LNCAP (cell line): ENCODE measurements at regions not wholly inside any gene's neighbourhood (a gene's known extent, or its start where the extent isn't known, plus 50 kb on each side); places are given as distances from the start of the nearest gene placed in this dataset.

Source experiments
- TF ChIP-seq, protein P1 (sequence below): fragments of 450-650 bp; IDR thresholded peaks from 2 replicates; pipeline ENCODE4 v1.5.1; 2017; ENCODE audit warnings: mild to moderate bottlenecking

- TF ChIP-seq, protein P1, sequence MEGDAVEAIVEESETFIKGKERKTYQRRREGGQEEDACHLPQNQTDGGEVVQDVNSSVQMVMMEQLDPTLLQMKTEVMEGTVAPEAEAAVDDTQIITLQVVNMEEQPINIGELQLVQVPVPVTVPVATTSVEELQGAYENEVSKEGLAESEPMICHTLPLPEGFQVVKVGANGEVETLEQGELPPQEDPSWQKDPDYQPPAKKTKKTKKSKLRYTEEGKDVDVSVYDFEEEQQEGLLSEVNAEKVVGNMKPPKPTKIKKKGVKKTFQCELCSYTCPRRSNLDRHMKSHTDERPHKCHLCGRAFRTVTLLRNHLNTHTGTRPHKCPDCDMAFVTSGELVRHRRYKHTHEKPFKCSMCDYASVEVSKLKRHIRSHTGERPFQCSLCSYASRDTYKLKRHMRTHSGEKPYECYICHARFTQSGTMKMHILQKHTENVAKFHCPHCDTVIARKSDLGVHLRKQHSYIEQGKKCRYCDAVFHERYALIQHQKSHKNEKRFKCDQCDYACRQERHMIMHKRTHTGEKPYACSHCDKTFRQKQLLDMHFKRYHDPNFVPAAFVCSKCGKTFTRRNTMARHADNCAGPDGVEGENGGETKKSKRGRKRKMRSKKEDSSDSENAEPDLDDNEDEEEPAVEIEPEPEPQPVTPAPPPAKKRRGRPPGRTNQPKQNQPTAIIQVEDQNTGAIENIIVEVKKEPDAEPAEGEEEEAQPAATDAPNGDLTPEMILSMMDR: no peak
Observed at GRCh38 chr13:58955546-58956385, 1208.0 kb downstream of the DIAPH3 start.

GRCh38 chr13:58960888-58961287 is 1202.8 kb downstream of the DIAPH3 start:
- TF ChIP-seq, protein P1: no peak

GRCh38 chr13:58963321-58963720 is 1200.4 kb downstream of the DIAPH3 start:
- TF ChIP-seq, protein P1: no peak

- TF ChIP-seq, protein P1: no peak
Observed at GRCh38 chr13:58964048-58964447, 1199.7 kb downstream of the DIAPH3 start.

DNA sequence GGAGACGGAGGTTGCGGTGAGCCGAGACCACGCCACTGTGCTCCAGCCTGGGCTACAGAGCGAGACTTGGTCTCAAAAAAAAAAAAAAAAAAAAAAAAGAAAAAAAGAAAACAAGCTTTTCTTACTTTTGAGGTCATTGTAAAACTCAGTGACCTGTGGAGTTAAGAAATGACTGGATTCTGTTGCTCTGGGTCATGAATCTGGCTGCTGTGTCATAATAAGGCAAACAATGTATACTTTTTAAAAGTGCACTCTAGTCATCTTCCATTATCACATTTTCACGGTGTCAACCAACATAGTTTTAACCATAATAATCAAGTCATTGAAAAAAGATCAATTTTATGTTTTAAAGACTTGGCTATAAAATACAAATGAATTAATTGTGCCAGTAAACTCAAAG is 1186.6 kb downstream of the DIAPH3 start:
- TF ChIP-seq, protein P1: no peak

- TF ChIP-seq, protein P1: no peak
Observed at GRCh38 chr13:58978331-58978730, 1185.4 kb downstream of the DIAPH3 start.

DNA sequence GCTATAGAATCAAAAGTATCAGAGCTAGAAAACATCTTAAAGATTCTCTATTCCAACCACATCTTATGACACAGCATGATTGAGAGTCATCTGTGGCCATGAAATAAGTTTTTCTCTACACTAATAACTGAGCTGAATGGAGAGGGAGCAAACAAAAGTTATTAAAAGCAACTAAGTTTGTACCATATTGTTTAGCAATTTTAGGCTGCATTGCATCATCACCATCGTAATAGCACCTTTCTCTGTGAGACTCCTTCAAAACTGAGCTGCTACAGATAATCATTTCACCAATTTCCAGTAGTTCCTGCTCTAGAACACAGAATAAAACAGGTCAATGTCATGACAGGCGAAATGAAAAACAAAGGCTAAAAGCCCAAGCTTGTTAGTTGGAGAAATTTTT is 1183.9 kb downstream of the DIAPH3 start:
- TF ChIP-seq, protein P1: no peak
